Stimulated activated CD4-positive, alpha-beta T cell treated with anti-CD3 and anti-CD28 coated beads, TNF-alpha, amount 100 ng/mL, for 4 hours (primary cell): ENCODE measurements at regions not wholly inside any gene's neighbourhood (a gene's known extent, or its start where the extent isn't known, plus 50 kb on each side); places are given as distances from the start of the nearest gene placed in this dataset.

Source experiments
- DNase-seq, 3 experiments: peaks; one replicate each; pipeline ENCODE4 v3.0.0-alpha.2; 2020; ENCODE audit warnings: low read depth in 3 of 3

DNA sequence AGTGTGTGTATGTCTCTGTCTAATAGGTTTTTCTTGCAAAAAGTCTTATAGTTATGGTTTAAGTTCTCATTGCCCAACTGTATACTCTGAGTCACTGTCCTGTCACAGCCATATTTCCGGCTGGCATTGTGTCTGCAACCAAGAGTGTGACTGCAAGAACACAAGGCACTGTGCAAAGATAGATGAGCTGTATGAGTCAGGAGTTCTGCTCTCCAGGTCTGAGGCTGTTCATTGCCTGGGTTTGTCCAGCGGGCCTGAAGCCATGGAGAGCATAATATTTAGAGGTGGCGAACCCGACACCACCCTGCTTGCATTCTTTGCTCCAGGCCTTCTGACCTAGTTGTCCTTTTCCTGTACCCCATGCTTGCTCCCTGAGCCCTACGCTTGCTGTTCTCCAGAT is 50.9 kb upstream of the CNIH3 start:
- no peak for DNase-seq

DNA sequence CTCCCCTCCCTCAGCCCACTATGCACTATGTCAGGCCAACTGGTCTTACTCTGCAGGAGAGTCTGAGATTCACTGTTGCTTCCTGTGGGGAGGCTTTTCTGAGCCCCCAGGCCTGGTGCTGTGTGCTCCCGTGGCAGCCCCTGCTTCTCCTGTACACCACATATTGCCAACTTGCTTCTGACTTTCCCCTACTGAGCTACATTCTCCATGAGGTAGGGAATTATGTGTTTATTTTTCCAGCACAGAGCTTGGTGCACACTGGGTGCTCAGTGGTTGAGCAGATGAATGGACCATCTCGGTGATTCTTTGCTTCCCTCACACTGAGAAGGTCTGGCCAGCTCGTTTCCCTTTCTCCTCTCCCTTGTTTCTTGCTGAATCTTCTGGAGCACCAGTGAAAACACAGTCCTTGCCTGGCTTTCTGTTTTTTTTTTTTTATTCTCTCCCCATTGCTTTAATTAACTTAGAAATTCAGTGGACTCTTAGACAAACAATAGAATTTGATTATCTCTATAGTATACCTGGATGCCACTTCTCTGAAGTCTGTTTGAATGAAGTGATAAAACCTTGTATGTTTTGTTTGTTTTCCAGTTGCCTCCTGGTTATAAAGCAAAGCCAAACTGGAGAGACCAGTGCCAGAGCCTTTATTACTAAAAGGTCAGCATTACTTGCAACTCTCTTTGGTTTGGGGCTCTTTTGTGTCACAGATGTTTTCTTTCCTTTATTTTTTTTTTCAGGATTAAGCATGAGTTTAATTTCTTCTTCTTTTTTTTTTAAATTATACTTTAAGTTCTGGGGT is 50.3 kb upstream of the CNIH3 start:
- DNase-seq = no peak
